ENCODE measurements at regions not wholly inside any gene's neighbourhood (a gene's known extent, or its start where the extent isn't known, plus 50 kb on each side); places are given as distances from the start of the nearest gene placed in this dataset.

- no peak for TF ChIP-seq TAF1 (IDR thresholded peaks at IDR 0.05; ENCODE audit: borderline replicate concordance, low read depth, low read length)
- no peak for TF ChIP-seq POLR2AphosphoS5 (IDR thresholded peaks at IDR 0.05; ENCODE audit: low read depth, low read length)
These were observed 235.1 kb downstream of the FNDC1 start for GRCh38 chr6:159404296-159404695.
